Activated naive CD4-positive, alpha-beta T cell (primary cell): ENCODE measurements at regions not wholly inside any gene's neighbourhood (a gene's known extent, or its start where the extent isn't known, plus 50 kb on each side); places are given as distances from the start of the nearest gene placed in this dataset.
"Not testable (repeated sequence)": the region's sequence is repeated elsewhere in the genome, so short reads cannot be mapped to it uniquely, and the experiment has no call there.

ENCODE experiments used
- DNase-seq, 4 experiments: peaks; one replicate each; lab custom pipeline; 2025; lab: John Stamatoyannopoulos, UW

- not testable (repeated sequence) for DNase-seq
These were observed 202.6 kb downstream of the POTED start for GRCh38 chr21:13812191-13812590.

DNA sequence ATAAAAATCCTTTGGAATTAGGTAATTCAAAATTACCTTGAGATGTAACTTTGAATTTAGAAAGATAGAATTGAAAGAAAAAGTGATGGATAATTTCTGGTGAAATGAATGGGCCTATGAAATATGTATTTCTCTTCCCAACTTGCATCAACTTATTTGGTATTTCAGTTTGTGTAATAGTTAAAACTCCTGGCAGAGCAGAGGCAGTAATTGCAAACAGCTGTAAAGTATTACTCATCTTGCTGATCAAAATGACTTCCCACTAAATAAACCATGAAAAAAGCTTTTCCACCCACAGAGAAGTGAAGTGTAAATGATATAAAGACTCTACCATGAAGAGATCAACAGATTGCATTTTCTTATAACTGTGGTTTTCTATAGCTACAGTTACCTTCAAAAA lies 201.0 kb downstream of the POTED start:
- not testable (repeated sequence) for DNase-seq

- not testable (repeated sequence) for DNase-seq
These were observed 196.9 kb downstream of the POTED start for GRCh38 chr21:13806444-13806843.

DNA sequence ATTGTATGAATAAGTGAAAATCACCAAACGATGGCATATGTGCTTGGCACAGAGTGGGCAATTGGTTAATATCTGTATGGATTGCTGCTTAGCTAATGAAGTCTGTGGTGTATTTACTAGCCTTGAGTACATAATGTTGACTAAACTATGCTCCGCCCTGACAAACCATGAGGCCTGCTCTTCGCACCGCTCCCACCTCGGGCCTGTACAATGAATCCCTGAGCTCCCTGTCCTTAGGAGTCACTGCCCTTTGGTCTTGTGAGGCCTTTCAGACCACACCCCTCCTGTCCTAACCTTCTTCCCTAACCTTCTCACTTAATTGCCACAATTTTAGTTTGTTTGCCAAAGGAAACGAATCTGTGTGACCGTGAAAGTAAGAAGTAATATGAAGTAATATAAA lies 193.2 kb downstream of the POTED start:
- not testable (repeated sequence) for DNase-seq
